Liver (tissue), 3 donors: ENCODE measurements at regions not wholly inside any gene's neighbourhood (a gene's known extent, or its start where the extent isn't known, plus 50 kb on each side); places are given as distances from the start of the nearest gene placed in this dataset.

Experiments used
- EGR1 ChIP-seq, 2 donors: IDR thresholded peaks; 2 replicates each; pipeline ENCODE4 v1.6.1; 2016 to 2018; ENCODE audit warnings: antibody characterized with exemption in 2 of 2, low read depth in 2 of 2
- RXRA ChIP-seq, 2 donors: IDR thresholded peaks; 2 replicates each; pipeline ENCODE4 v1.6.1; 2017 to 2018; ENCODE audit warnings: antibody characterized with exemption in 2 of 2, mild to moderate bottlenecking in 1 of 2
- TF ChIP-seq, protein P1 (sequence below): fragments of 150-350 bp; IDR thresholded peaks from 2 replicates; pipeline ENCODE4 v1.5.1; 2017; ENCODE audit warnings: improper control_type of control experiment, low read depth, low read length; ENCODE audit not compliant: missing input control
- TF ChIP-seq, protein P2 (sequence below): IDR thresholded peaks from 2 replicates; pipeline ENCODE4 v1.6.1; 2016; ENCODE audit warnings: antibody characterized with exemption
- donor health status: healthy.
- donor health status: healthy.

DNA sequence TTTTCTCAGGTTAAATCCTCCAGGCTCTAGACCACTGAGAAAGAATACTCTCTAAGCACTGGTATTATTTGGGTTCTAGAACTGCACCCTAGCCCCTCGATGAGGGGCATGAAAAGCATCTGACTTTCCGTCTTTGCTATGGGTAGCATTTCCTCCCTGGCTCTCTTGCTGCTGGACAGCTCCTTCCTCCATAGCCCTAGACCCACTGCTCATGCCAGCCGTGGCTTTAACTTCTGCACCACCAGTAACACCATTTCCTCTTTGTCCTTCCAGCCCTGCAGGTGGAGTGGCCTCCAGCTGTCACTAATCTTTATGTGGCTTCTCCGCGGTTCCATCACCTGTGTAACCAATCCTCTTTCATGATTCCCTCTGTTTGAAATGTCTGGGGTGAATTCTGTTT is 194.9 kb downstream of the SCP2D1 start:
- TF ChIP-seq, protein P1, sequence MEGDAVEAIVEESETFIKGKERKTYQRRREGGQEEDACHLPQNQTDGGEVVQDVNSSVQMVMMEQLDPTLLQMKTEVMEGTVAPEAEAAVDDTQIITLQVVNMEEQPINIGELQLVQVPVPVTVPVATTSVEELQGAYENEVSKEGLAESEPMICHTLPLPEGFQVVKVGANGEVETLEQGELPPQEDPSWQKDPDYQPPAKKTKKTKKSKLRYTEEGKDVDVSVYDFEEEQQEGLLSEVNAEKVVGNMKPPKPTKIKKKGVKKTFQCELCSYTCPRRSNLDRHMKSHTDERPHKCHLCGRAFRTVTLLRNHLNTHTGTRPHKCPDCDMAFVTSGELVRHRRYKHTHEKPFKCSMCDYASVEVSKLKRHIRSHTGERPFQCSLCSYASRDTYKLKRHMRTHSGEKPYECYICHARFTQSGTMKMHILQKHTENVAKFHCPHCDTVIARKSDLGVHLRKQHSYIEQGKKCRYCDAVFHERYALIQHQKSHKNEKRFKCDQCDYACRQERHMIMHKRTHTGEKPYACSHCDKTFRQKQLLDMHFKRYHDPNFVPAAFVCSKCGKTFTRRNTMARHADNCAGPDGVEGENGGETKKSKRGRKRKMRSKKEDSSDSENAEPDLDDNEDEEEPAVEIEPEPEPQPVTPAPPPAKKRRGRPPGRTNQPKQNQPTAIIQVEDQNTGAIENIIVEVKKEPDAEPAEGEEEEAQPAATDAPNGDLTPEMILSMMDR: no peak
- no peak for TF ChIP-seq EGR1 (IDR thresholded peaks at IDR 0.05; ENCODE audit: low read depth in 2 of 2)
- TF ChIP-seq RXRA (IDR thresholded peaks at IDR 0.05): no peak
- TF ChIP-seq, protein P2, sequence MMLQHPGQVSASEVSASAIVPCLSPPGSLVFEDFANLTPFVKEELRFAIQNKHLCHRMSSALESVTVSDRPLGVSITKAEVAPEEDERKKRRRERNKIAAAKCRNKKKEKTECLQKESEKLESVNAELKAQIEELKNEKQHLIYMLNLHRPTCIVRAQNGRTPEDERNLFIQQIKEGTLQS: no peak
